SW 1271 (cell line): ENCODE measurements at regions not wholly inside any gene's neighbourhood (a gene's known extent, or its start where the extent isn't known, plus 50 kb on each side); places are given as distances from the start of the nearest gene placed in this dataset.

Experiments
- DNase-seq, 2 experiments: peaks; one replicate each; lab custom pipeline; 2025; lab: John Stamatoyannopoulos, UW

DNA sequence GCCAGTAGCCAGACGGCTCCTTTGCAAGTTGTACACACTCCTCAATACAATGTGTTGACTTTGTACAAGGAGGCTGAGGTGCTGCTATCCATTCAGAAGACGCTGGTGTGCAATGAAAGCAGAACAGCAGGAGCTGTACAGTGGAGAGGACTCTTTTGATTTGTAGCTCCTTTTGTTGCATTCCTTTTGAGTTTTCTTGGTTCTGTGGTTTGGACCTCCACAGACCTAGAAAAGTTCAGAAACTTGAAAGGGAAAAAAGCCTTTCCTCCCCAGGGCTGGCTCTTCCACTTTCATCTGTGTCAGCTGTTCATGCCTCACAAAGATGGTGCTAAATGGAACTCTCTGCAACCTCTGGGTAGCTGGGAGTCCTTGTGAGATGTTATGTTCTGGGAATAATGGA, 117.4 kb downstream of the MAT2B start:
- no peak for DNase-seq

DNA sequence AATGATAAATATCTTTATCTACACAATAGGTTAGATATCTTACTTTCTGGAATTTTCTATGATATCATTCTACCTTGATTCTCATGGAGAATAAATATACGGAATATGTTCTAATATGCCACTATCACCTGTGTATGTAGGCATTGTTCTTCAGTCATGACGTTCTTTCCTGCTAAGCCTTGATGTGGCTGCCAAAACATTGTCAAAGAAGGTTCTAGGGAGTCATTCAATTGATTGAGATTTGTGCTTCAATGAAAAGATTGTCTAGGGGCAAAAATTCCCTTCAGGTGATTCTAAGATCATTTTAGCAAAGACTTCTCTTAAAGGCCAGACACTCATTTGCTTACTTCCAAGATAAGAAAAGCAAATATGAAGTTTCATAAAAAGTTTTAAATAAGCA, 118.1 kb downstream of the MAT2B start:
- no peak for DNase-seq

DNA sequence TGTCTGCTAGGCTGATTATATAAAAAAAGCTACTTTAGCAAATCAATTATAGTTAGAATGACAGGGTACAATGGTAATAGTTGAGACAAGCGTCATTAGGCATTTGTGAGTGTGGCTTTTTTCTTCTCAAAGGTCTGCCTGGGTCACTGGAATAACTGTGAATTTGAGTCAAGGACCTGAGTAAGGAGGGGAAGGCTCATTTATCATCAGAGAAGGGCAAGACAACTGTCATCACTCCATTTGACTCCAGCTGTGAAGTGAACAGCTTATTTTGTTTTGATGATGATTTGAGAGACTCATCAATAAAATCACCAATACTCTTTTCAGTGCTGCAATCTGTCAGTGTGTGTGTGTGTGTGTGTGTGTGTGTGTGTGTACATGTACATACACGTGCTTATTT, 118.6 kb downstream of the MAT2B start:
- no peak for DNase-seq

DNA sequence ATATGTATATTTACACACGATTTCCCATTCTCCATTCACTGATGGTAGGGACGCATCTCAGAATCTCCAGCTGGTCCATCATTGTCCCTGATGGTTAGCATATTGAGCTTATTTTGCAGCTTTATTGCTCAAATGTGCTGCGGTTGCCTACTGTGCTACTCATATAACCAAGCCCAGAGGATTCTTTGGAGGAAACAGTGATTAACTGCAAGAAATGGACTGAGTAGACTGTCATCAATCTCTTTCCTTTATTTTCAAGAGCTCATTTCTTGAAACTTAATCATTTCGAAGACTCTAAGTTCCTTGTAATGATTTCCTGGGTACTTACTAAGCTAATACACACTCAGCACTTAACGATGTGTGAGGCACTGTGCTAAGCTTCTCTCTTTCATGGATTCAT, 119.0 kb downstream of the MAT2B start:
- no peak for DNase-seq

DNA sequence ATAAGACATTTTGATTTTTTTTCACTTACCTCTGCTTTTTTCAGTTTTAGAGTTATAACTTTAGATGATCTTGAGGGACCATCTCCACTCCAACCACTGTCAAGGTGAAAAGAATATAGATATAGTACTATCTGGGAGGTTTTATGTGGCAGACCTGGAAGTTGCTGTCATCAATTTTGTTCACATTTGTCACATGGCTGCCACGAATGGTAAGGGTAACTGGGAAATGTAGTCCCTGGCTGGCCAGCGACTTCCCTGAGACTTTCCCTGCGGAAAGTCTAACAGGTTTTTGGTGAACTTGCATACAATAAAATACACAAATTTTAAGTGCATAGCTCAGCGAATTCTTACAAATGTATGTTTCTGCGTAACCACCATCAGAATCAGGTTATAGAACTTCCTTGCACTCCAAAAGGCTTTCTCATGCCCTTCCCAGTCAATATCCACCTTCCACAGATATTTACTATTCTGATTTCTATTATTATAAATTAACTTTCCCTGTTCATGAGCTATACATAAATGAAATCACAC, 121.5 kb downstream of the MAT2B start:
- no peak for DNase-seq

DNA sequence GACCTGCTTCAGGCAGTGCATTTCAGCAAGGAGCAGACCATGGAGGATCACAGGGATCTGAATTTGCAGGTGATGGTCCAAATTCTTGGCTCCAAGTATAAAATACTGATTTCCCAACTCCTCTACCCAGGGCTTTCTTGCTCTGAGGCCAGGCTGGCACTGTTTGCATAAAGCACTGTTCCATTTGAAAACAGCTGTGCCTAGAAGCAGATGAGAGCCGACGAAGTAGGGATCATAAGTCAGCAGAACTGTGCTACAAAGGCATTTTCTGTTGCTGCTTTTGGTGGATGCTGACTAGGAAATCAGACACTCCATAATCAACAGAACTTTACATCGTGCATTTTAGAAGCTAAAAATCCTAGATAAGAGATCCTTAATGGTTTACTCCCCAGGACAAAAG, 126.4 kb downstream of the MAT2B start:
- DNase-seq = no peak

DNA sequence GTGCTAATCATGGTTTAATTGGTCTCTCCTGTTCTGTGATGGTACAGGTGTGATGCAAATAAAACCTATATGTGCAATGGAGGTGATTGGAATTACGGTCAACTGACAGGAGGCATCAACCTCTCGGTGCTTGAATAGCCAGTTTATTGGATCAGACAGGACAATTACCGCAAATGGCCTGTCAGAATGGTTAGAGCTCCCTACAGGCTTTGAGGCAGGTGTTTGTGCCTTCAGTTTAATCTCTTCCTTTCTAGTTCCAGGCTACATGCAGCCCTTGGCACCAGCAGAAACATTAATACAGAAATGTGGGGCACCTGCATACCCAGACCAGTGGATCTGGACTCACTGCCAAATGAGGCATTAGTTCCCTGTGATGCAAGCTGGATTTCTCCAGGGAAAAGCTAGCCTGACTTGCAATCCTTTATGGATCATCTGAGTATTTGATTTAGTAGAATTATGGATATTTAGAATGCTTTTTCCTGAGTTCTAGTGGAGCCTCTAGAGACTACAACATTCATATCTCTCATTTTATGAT, 128.6 kb downstream of the MAT2B start:
- no peak for DNase-seq

DNA sequence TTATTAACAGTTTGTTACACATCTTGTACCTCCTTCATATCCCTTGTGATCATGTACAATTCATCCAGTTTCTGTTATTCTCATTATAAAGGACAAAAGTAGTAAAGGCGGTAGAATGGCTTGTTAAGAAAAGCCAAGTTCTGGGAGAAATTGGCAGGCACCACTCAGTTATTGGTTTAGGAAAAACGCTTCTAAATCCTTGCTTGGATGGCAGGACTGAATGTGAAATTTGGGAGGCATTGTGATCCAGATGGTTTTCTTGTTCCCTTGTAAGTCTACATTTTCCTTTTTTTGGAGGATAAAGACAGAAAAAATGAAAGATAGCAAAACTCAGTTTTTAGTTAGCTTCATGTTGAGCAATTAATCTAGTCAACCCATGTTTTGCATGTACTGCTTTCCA, 130.2 kb downstream of the MAT2B start:
- DNase-seq = no peak

DNA sequence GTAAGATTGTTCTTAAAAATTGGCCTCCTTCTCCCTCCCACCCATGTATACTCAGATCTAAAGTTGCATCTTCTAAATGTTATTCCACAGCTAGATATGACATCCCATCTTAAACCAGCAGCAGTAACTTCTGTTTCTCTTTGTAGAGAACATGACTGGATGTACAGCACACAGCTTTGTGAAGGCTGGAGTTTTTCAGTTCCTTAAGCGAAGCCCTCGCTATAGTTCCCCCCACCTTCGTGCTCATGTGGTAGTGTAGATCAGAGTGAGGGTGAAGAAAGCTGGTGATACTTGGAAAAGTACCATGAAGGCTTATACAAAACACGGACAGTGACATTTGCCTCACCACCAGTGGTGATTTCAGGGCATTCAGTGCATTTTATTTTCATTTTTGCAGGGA, 137.5 kb downstream of the MAT2B start:
- no peak for DNase-seq

DNA sequence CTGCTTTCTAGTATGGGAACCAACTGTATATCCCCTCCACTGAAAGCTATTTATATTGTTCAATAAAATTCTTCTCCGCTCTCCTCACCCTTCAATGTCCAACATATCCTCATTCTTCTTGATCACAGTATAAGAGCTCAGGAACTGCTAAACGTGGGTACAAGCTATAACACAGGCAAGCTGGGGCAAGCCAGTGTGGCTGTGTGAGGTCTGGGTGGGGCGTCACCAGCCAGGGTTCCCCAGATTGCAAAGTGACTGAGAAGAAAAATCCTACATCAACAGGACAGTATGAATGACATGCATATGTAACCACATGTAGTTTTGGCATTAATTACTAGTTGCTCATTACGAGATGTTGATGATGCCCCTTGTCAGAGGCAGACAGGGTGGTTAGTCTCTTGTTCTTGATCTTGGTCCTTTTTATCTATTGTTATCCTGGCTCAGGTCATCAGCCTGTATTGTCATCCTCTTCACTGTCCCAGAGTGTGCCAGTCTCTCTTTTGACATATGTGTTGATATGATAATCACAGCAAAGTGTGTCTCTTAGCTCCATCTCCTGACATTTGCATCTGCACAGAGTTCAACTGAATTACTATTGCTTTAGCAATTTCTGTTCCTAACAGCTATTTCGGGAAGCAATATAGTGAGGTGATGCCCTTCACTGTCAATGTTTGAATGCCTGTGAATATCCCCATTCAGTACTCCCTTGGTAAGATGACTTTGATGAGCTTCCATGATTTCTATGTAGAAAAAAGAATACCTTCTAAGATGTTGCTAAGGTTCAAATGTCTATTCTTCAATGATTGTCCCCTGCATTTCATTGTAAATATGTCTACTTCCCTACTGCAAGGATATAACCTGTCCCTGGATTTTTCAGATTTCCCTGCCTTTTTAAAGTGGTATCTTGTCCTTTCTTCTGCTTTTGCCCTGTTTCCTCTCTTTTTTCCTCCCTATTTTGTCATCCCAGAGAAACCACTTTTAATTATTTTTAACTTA, 140.3 kb downstream of the MAT2B start:
- no peak for DNase-seq

DNA sequence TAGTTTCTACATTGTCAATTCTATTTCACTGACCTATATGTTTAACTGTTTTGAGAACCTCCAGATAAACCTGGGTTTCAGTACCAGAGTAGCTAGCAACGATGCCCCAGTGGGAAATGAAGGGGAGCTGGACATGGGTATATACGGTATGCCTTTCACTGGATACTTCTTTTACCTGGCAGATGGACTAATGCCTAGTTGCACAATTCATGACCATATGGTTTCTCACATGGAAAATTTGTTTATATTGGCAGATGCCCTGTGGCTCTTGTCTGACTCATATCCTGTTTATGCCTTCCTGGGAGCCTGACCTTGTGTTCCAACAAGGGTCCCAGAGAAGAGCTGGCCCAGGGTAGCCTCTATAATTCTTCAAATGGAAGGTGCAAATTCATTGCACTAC, 144.1 kb downstream of the MAT2B start:
- DNase-seq = peak; percentile 15 to 88

DNA sequence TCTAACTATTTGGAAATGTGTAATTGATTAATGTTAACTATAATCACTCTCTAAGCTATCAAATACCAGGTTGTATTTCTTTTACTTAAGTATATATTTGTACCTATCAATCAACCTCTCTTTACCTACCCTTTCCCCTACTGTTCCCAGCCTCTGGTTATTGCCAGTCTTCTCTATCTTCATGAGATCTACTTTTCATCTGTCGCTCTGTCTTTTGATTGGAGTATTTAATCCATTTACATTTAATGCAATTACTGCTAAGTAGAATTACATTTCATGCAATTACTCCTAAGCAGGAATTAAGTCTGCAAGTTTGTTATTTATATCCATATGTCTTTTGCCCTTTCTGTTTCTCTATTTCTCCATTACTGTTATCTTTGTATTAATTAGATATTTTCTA, 148.1 kb downstream of the MAT2B start:
- DNase-seq = no peak

DNA sequence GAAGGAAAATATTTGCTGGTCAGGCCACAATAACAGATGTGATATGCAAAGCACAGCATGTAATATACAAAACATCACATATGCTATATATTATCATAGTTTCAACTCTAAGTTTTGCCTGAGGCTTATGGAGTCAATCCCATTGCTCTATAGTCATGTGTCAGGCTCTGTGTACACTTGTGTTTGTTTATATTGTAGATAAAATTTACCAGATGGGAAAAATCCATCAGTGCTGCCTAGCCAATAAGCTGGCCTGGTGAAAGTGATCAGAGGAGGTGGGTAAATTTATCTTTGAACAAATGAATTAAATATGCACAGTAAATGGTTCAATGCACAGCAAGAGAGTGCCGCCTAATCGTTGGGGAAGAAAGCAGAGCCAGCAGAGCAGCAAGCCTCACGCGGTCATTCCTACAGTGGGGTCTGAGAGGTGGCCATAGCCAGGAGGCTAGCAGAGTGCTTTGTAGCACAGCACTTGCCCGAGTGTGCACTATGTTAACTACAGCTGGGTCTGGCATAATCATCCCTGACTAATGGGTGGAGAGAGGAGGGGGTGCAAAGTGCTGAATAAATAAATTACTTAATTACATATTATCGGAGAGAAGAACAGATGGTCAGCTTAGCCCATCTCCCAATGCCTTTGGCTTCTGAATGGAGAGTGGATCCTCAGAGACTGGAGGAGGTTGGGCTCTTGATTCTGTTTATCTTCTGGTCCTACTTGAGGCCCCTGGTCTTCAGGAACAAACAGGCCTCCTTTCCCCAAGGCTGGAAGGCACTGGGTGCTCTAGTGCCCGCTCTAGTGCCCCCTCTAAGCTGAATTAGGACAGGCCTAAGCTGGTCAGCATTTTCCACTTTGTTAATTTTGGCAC, 153.5 kb downstream of the MAT2B start:
- no peak for DNase-seq

DNA sequence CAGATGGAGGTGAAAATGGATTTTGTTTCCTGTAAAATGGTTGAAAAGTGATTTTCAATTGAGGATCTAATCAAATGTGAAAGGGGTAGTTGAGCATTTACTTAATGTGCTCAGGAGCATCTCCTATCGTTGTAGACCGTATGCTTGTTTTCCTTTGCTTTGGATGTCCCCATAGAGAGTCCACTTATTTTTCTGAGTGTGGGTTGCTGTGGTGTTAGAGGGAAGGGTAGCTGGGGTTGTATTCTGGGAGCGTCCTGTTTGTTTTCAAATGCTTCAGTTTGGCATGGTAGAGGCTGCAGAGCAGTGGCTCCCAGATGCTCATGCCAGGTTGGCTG, 154.1 kb downstream of the MAT2B start:
- DNase-seq = no peak

DNA sequence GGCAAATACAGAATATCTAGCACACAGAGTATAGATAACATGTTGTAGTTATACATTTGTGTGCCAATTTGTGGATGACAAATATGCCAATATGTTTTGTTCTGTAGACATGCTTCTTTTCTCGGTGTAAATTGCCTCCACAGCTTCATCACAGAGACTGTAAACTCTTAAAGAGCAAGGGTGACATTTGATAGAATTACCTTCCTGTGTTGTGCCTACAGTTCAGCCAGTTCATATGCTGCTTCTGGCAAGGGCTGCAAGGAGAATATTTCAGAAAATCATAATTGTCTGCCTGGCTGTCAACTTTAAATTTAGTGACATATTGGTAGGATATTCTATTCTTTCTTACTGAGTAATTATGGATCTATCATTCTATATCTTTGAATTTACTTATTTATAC, 155.1 kb downstream of the MAT2B start:
- DNase-seq = no peak

DNA sequence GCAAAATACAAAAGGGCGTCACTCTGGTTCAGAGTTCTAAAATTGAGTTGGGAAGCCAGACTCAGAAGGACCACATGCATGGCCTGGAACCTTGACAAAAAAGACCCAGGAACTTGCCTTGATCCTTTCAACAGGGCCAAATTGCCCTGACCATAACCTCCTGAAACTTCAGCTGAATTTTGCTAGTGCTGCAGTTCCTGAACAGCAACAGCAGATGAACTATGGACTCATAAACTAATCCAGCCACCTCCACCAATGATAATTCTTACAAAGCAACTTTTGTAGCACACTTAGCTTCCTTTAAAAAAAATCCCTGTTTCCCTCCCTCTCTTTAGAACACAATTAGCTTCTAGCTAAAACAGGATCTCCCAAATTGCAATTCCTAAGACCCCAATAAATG, 155.9 kb downstream of the MAT2B start:
- DNase-seq = no peak

DNA sequence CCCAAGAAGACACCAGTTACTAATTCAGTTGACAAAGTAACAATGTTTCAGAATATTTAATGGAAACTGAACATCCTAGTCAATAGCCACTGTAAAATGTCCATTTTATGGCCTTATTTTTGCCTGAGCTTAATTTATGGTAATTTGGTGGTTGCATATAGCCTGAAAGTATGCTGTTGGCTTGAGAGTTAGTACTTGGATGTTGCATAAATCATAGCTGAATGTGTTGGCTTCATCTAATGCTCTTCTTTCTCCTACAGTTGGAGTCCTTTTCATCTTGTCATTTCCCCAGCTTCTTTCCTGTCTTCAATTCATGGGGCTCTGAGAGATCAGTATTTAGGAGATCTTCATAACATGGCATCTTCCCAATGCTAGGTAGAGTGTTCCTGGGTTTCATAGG, 164.6 kb downstream of the MAT2B start:
- no peak for DNase-seq

DNA sequence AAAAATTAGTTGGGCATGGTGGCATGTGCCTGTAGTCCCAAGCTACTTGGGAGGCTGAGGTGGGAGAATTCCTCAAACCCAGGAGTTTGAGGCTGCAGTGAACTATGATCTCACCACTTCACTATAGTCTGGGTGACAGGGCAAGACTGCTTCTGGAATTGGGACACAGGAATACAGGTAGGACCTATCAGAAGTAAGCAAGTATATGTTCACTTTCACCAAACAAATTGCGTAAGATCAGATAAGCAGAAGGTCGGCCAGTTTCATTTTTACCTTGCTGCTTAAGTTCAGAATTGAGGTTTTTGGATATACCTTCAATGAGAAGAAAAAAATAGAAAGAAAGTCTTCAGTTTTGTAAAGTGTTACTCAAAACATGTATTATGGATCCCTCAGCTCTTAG, 171.7 kb downstream of the MAT2B start:
- no peak for DNase-seq

DNA sequence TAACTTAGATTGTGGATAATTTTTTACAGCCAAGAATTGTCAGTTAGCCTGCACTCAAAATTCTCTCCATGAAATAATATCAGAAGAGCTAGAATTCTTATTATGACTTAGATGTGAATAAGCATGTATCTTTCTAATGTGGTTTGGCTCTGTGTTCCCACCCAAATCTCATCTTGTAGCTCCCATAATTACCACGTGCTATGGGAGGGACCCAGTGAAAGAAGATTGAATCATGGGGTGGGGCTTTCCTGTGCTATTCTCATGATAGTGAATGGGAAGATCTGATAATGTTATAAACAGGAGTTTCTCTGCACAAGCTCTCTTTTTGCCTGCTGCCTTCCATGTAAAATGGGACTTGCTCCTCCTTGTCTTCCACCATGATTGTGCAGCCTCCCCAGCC, 176.8 kb downstream of the MAT2B start:
- DNase-seq = no peak

DNA sequence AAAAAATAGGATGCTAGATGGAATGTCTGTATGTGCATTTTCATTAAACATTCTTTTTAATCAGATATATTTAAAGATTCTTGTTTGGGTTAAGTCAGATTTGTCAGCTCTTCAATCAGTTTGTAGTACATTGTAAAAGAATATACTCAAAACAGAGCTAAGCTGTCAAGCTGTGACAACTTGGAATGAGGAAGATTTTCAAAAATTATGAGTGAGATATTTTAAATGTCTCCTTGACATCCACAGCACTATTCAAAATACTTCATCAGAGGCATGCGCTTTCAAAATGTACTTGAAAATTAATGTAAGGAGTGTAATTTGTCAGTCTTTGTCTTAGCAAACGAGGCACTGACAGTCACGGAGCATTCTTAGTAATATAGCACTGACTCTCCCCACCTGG, 182.0 kb downstream of the MAT2B start:
- DNase-seq = no peak

DNA sequence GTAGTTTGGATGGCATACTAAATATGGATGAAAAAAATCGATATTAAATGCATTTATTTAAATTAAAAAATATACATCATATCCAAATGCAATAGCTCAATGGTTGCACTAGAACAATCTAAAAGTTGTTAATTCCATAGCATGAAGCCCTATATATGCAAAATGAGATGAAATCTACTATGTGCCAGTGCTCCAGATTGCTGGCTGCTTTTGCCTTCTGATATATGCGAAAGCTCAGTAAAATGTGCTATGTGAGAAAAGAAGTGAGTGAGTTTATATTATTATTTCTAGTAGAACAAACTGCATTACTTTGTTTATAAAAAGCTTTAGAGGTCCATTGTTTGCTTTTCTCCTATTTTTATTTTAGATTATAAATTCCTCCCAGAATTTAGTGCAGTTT, 186.7 kb downstream of the MAT2B start:
- DNase-seq = no peak

DNA sequence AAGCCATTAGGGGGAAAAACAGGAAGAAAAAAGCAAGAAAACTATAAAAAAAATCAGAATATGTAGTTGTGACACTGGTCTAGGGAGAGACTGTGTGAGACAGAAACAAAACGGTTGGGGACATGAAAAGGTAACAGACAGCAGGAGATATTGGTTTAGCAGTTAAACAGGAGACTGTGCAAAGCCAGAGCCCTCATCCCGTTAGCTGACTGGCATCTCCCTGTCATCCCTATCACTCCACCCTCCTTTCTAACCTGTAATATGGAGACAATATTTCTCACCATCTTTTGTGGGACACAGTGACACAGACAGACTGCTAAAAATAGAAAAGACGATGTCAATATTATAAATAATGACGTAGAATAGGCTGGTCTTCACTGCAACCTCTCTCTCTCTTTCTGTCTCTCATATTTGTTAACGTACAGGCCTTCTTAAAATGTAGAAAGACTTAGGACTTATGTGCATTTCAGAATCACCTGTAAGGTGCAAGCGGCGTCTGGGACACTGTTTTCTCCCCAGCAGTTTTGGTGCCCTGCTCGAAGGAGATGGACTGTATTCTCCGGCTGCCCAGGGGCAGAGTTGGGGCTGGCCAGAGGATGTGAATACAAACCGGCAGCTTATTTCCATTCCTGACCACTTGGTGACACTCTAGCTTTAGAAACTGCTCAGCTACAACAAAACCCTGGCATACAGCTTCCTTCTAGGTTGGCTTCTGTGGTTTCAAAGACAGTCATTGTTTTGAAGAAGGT, 190.6 kb downstream of the MAT2B start:
- peak in 1 of 2 experiments; percentile 70 for DNase-seq
